HCT116 (cell line): ENCODE measurements at regions not wholly inside any gene's neighbourhood (a gene's known extent, or its start where the extent isn't known, plus 50 kb on each side); places are given as distances from the start of the nearest gene placed in this dataset.

Experiments
- ATAC-seq: fragments of 200-7000 bp; cut with Tn5 transposase; 2 replicates; pipeline ENCODE4 v1.9.1; 2020; ENCODE audit warnings: mild to moderate bottlenecking, moderate library complexity
- BruUV-seq: library from RNA; stranded (reverse); fragments of 400-500 nt; replicated peaks from 2 replicates; lab custom pipeline; 2021; lab: Mats Ljungman, UMichigan
- CTCF ChIA-PET: fragments of 300-600 bp; sonication (Branson Sonifier 250); formaldehyde crosslinking; loops from one replicate; lab custom pipeline; 2021; ENCODE audit warnings: antibody characterized with exemption; lab: Charles Lee
- POLR2A ChIA-PET: fragments of 300-600, 350-600 bp; sonication (Branson Sonifier 250); formaldehyde crosslinking; loops from one replicate; lab custom pipeline; 2021; ENCODE audit warnings: antibody characterized with exemption; lab: Charles Lee
- RAD21 ChIA-PET, 2 experiments: fragments of 300-600 bp; sonication (Branson Sonifier 250); formaldehyde crosslinking; loops; one replicate each; lab custom pipeline; 2023; ENCODE audit warnings: low total read pairs in 2 of 2; ENCODE audit not compliant: uncharacterized antibody in 2 of 2, unreplicated experiment in 2 of 2, low non-redundant PET in 1 of 2; lab: Charles Lee
- DNase-seq: peaks from one replicate; pipeline ENCODE4 v3.0.0-alpha.2; 2010; ENCODE audit warnings: low read depth, low spot score
- H2AFZ ChIP-seq: fragments of 200-600 bp; shearing (Covaris generic), sonication (generic); 2 replicates; pipeline ENCODE4 v1.6.1; 2017; ENCODE audit warnings: low read depth, mixed run types, mixed read lengths, antibody characterized with exemption, low read length; ENCODE audit not compliant: poor library complexity, severe bottlenecking
- H3K27ac ChIP-seq: 2 replicates; pipeline ENCODE4 v1.5.1; 2012; ENCODE audit warnings: low read depth, low read length
- H3K27me3 ChIP-seq: fragments of 200-600 bp; sonication (generic); 2 replicates; pipeline ENCODE4 v1.6.1; 2016; ENCODE audit warnings: mixed run types, low read length, mixed read lengths; ENCODE audit not compliant: insufficient read depth
- H3K36me3 ChIP-seq, 2 experiments: fragments of 200-500 bp in 1 of 2; fragments of 200-600 bp in 1 of 2; sonication (Bioruptor generic) in 1 of 2; sonication (generic) in 1 of 2; 2 replicates each; pipeline versions ENCODE4 v1.5.1 to v1.6.1; 2014 to 2016; ENCODE audit warnings: low read length in 2 of 2, inconsistent platforms in 1 of 2, mixed read lengths in 1 of 2, mixed run types in 1 of 2; ENCODE audit not compliant: insufficient read depth in 2 of 2, control insufficient read depth in 1 of 2
- H3K4me1 ChIP-seq, 2 experiments: fragments of 200-600 bp in 1 of 2; sonication (generic) in 1 of 2; 2 replicates each; pipeline versions ENCODE4 v1.5.1 to v1.6.1; 2012 to 2017; ENCODE audit warnings: low read length in 2 of 2, inconsistent platforms in 1 of 2, mild to moderate bottlenecking in 1 of 2, mixed read lengths in 1 of 2, mixed run types in 1 of 2, moderate library complexity in 1 of 2; ENCODE audit not compliant: insufficient read depth in 2 of 2, control insufficient read depth in 1 of 2
- H3K4me2 ChIP-seq: fragments of 200-600 bp; sonication (generic); 2 replicates; pipeline ENCODE4 v1.6.1; 2017; ENCODE audit warnings: mixed run types, low read length, mixed read lengths
- H3K4me3 ChIP-seq, 2 experiments: fragments of 200-600 bp in 1 of 2; sonication (generic) in 1 of 2; replicated peaks in 1 of 2; 2 replicates each; pipeline ENCODE4 v1.5.1; 2011 to 2016; ENCODE audit warnings: low read length in 2 of 2, control low read depth in 1 of 2, low read depth in 1 of 2, mild to moderate bottlenecking in 1 of 2, mixed read lengths in 1 of 2, mixed run types in 1 of 2
- H3K79me2 ChIP-seq: fragments of 200-600 bp; sonication (generic); 2 replicates; pipeline ENCODE4 v1.6.1; 2017; ENCODE audit warnings: mild to moderate bottlenecking, mixed run types, low read length, moderate library complexity, mixed read lengths; ENCODE audit not compliant: insufficient read depth
- H3K9ac ChIP-seq: fragments of 200-600 bp; sonication (generic); 2 replicates; pipeline ENCODE4 v1.6.1; 2016; ENCODE audit warnings: low read length, mixed read lengths
- H3K9me2 ChIP-seq: fragments of 200-600 bp; sonication (generic), shearing (Covaris generic); 2 replicates; pipeline ENCODE4 v1.6.1; 2017; ENCODE audit warnings: mixed run types, mild to moderate bottlenecking, moderate library complexity; ENCODE audit not compliant: insufficient read depth
- H3K9me3 ChIP-seq, 2 experiments: fragments of 200-500 bp in 1 of 2; fragments of 200-600 bp in 1 of 2; sonication (Bioruptor generic) in 1 of 2; sonication (generic) in 1 of 2; 2 replicates each; pipeline ENCODE4 v1.6.1; 2014 to 2017; ENCODE audit warnings: low read length in 2 of 2, mixed read lengths in 2 of 2, inconsistent platforms in 1 of 2, low read depth in 1 of 2, mild to moderate bottlenecking in 1 of 2, mixed run types in 1 of 2, moderate library complexity in 1 of 2; ENCODE audit not compliant: control insufficient read depth in 1 of 2, insufficient read depth in 1 of 2
- H4K20me1 ChIP-seq: fragments of 200-600 bp; sonication (generic), shearing (Covaris generic); 2 replicates; pipeline ENCODE4 v1.6.1; 2017; ENCODE audit warnings: mixed run types, mild to moderate bottlenecking, moderate library complexity; ENCODE audit not compliant: insufficient read depth
- EZH2 ChIP-seq: fragments of 200-600 bp; sonication (generic); IDR thresholded peaks from 2 replicates; pipeline ENCODE4 v1.6.1; 2017; ENCODE audit warnings: antibody characterized with exemption, mixed run types
- EZH2phosphoT487 ChIP-seq: fragments of 200-600 bp; IDR thresholded peaks from 2 replicates; pipeline ENCODE4 v1.6.1; 2018; ENCODE audit warnings: antibody characterized with exemption, borderline replicate concordance
- FOSL1 ChIP-seq: IDR thresholded peaks from 2 replicates; pipeline ENCODE4 v1.6.1; 2012; ENCODE audit warnings: low read depth
- RAD21 ChIP-seq: IDR thresholded peaks from 2 replicates; pipeline ENCODE4 v1.6.1; 2012; ENCODE audit warnings: low read depth, mild to moderate bottlenecking
- REST ChIP-seq: IDR thresholded peaks from 2 replicates; pipeline ENCODE4 v1.6.1; 2012; ENCODE audit warnings: low read depth
- SP1 ChIP-seq: IDR thresholded peaks from 2 replicates; pipeline ENCODE4 v1.6.1; 2012; ENCODE audit warnings: low read depth
- TCF7L2 ChIP-seq: IDR thresholded peaks from 2 replicates; pipeline ENCODE4 v1.7.0; 2011; ENCODE audit warnings: borderline replicate concordance, inconsistent platforms; ENCODE audit not compliant: insufficient read depth, insufficient read length; ENCODE audit errors: extremely low read depth
- YY1 ChIP-seq: IDR thresholded peaks from 2 replicates; pipeline ENCODE4 v1.6.1; 2011; ENCODE audit warnings: low read length, low read depth, moderate library complexity, mild to moderate bottlenecking; ENCODE audit not compliant: insufficient replicate concordance; ENCODE audit errors: extremely low read depth
- ZBTB33 ChIP-seq: IDR thresholded peaks from 2 replicates; pipeline ENCODE4 v1.6.1; 2011; ENCODE audit warnings: mild to moderate bottlenecking, low read length, moderate library complexity; ENCODE audit not compliant: insufficient replicate concordance; ENCODE audit errors: extremely low read depth
- ZNF274 ChIP-seq: fragments of 200-500 bp; sonication (Bioruptor generic); IDR thresholded peaks from 2 replicates; pipeline ENCODE4 v1.6.1; 2014; ENCODE audit warnings: mild to moderate bottlenecking, low read depth, low read length, inconsistent platforms
- intact Hi-C: fragments of 100-400 bp; cut with micrococcal nuclease; formaldehyde crosslinking; loops from 2 replicates; pipeline ENCODE4 v1.10.0; 2022

- no peak overlapping the region for H2AFZ ChIP-seq
- H3K4me1 ChIP-seq, result no peaks in the 10 kb centered on the region
- no peak overlapping the region for H3K4me3 ChIP-seq
- CTCF ChIA-PET, result no interaction called here
- ATAC-seq (no peak), DNase-seq (no peak)
- H4K20me1 ChIP-seq, result no peaks in the 10 kb centered on the region
- H3K9me2 ChIP-seq, result no peaks in the 10 kb centered on the region
- intact Hi-C loops, result no loop called here
- H3K27me3 ChIP-seq, result no peaks in the 10 kb centered on the region
- H3K9me3 ChIP-seq, result no peaks in the 10 kb centered on the region
- POLR2A ChIA-PET, result no interaction called here
- H3K9ac ChIP-seq, result no peak overlapping the region
- no peak overlapping the region for H3K27ac ChIP-seq
- TF ChIP-seq EZH2, result no peak
- no peak for TF ChIP-seq ZBTB33
- no peak for TF ChIP-seq FOSL1
- TF ChIP-seq REST, result no peak
- TF ChIP-seq SP1, result no peak
- TF ChIP-seq TCF7L2, result no peak
- no peak for TF ChIP-seq ZNF274
- TF ChIP-seq YY1, result no peak
- no peak for TF ChIP-seq RAD21
- no peak for TF ChIP-seq EZH2phosphoT487
- no peaks in the 10 kb centered on the region for H3K79me2 ChIP-seq
- H3K36me3 ChIP-seq, result no peaks in the 10 kb centered on the region
- no peak overlapping the region for H3K4me2 ChIP-seq
- BruUV-seq, result no TSS peak
- RAD21 ChIA-PET, result interaction anchor here in 1 of 2 experiments (0.6 kb wide), 1 partner anchor 568 kb away, joined by 4 read pairs; no protein-coding TSS in a partner anchor
These were observed 53.1 kb upstream of the KMT2E start for GRCh38 chr7:104960741-104961448.
